ENCODE measurements at regions not wholly inside any gene's neighbourhood (a gene's known extent, or its start where the extent isn't known, plus 50 kb on each side); places are given as distances from the start of the nearest gene placed in this dataset.

DNA sequence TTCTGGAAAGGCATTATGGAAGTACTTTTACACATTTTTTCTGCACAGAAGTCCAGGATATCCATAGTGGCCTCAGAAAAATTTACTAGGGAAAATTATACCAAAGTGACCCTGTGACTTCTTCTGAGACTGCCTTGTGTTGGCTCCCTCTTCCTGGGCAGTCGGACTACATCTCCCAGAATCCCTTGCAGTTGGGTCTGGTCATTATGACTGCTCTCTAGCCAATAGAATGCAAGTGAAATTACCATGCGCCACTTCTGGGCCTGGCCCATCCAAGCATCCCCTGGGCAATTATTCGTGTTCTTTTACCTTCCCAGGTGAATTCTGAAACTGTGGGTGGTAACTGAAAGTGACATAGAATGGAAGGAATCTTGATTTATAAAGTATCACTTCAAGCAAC lies 430.9 kb downstream of the ACTR3B start:
- H3K9ac ChIP-seq (ENCODE audit: low read length): no peak overlapping the region
- H3K4me2 ChIP-seq (ENCODE audit: low read length): no peak overlapping the region
- DNase-seq (ENCODE audit: low read depth): no peak
- H3K27ac ChIP-seq (ENCODE audit: low read depth, low read length): no peak overlapping the region
- no peak overlapping the region for H3K4me3 Mint-ChIP-seq (ENCODE audit: unreplicated experiment)
- no peak overlapping the region for H3K4me3 ChIP-seq (ENCODE audit: insufficient read depth, low read depth, low read length)
- no peaks in the 10 kb centered on the region for H3K36me3 ChIP-seq (ENCODE audit: insufficient read depth, low read length)
- H3K9me3 ChIP-seq (ENCODE audit: insufficient read depth, low read depth, low read length): peaks cover 4% of the 10 kb centered on the region
- peaks cover 3% of the 10 kb centered on the region for H3K27me3 Mint-ChIP-seq (ENCODE audit: low read depth, unreplicated experiment)
- H3K27me3 ChIP-seq (ENCODE audit: insufficient read depth, low read length): no peaks in the 10 kb centered on the region
- no peaks in the 10 kb centered on the region for H3K4me1 ChIP-seq (ENCODE audit: insufficient read depth, low read length)
- H3K79me2 ChIP-seq (ENCODE audit: insufficient read depth, low read length): no peaks in the 10 kb centered on the region
- no peaks in the 10 kb centered on the region for H4K20me1 ChIP-seq (ENCODE audit: insufficient read depth, low read length)
- TF ChIP-seq, protein P1, sequence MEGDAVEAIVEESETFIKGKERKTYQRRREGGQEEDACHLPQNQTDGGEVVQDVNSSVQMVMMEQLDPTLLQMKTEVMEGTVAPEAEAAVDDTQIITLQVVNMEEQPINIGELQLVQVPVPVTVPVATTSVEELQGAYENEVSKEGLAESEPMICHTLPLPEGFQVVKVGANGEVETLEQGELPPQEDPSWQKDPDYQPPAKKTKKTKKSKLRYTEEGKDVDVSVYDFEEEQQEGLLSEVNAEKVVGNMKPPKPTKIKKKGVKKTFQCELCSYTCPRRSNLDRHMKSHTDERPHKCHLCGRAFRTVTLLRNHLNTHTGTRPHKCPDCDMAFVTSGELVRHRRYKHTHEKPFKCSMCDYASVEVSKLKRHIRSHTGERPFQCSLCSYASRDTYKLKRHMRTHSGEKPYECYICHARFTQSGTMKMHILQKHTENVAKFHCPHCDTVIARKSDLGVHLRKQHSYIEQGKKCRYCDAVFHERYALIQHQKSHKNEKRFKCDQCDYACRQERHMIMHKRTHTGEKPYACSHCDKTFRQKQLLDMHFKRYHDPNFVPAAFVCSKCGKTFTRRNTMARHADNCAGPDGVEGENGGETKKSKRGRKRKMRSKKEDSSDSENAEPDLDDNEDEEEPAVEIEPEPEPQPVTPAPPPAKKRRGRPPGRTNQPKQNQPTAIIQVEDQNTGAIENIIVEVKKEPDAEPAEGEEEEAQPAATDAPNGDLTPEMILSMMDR (IDR thresholded peaks at IDR 0.05; ENCODE audit: insufficient read depth, low read depth, low read length): no peak
- TF ChIP-seq EZH2 (IDR thresholded peaks at IDR 0.05; ENCODE audit: insufficient read depth, low read length): no peak
- H3K4me1 Mint-ChIP-seq (ENCODE audit: low read depth, unreplicated experiment): no peaks in the 10 kb centered on the region
- no peak overlapping the region for H2AFZ ChIP-seq (ENCODE audit: low read depth, low read length)
- H3K36me3 Mint-ChIP-seq (ENCODE audit: low read depth, unreplicated experiment): no peaks in the 10 kb centered on the region
- H3K9me3 Mint-ChIP-seq (ENCODE audit: unreplicated experiment): no peaks in the 10 kb centered on the region
- no peak overlapping the region for H3K27ac Mint-ChIP-seq (ENCODE audit: unreplicated experiment)
- no peak for FAIRE-seq

DNA sequence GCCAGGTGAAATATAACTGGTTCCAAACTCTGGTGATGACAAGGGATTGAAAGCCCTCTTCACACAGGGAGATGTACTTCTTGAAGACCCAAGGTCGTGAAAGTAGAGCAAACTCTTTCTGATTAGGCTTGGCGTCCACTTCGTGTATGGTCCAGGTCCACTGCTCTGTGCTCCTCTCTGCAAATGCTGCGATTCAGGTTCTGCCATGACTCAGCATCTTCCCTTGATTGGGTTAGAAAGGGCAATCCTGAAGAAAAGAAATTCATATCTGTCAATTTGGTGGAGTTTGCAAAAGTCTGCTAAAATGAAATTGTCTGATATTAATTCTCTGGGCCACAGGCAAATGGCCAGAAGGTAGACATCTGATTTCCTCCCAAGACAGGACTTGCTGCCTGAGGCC lies 431.4 kb downstream of the ACTR3B start:
- H3K4me2 ChIP-seq (ENCODE audit: low read length): no peak overlapping the region
- H3K36me3 ChIP-seq (ENCODE audit: insufficient read depth, low read length): no peaks in the 10 kb centered on the region
- no peak overlapping the region for H3K9ac ChIP-seq (ENCODE audit: low read length)
- Mint-ChIP-seq H3K36me3 (ENCODE audit: low read depth, unreplicated experiment) (no peaks in the 10 kb centered on the region), H3K4me3 (ENCODE audit: unreplicated experiment) (no peak overlapping the region), H3K27me3 (ENCODE audit: low read depth, unreplicated experiment) (peaks cover 3% of the 10 kb centered on the region), H3K9me3 (ENCODE audit: unreplicated experiment) (no peaks in the 10 kb centered on the region), H3K4me1 (ENCODE audit: low read depth, unreplicated experiment) (no peaks in the 10 kb centered on the region), H3K27ac (ENCODE audit: unreplicated experiment) (no peak overlapping the region)
- H3K79me2 ChIP-seq (ENCODE audit: insufficient read depth, low read length): no peaks in the 10 kb centered on the region
- no peak overlapping the region for H3K4me3 ChIP-seq (ENCODE audit: insufficient read depth, low read depth, low read length)
- TF ChIP-seq EZH2 (IDR thresholded peaks at IDR 0.05; ENCODE audit: insufficient read depth, low read length): no peak
- TF ChIP-seq, protein P1 (IDR thresholded peaks at IDR 0.05; ENCODE audit: insufficient read depth, low read depth, low read length): no peak
- no peaks in the 10 kb centered on the region for H3K27me3 ChIP-seq (ENCODE audit: insufficient read depth, low read length)
- H3K4me1 ChIP-seq (ENCODE audit: insufficient read depth, low read length): no peaks in the 10 kb centered on the region
- FAIRE-seq: no peak
- H2AFZ ChIP-seq (ENCODE audit: low read depth, low read length): no peak overlapping the region
- no peak overlapping the region for H3K27ac ChIP-seq (ENCODE audit: low read depth, low read length)
- no peak for DNase-seq (ENCODE audit: low read depth)
- H3K9me3 ChIP-seq (ENCODE audit: insufficient read depth, low read depth, low read length): peaks cover 4% of the 10 kb centered on the region
- no peaks in the 10 kb centered on the region for H4K20me1 ChIP-seq (ENCODE audit: insufficient read depth, low read length)

DNA sequence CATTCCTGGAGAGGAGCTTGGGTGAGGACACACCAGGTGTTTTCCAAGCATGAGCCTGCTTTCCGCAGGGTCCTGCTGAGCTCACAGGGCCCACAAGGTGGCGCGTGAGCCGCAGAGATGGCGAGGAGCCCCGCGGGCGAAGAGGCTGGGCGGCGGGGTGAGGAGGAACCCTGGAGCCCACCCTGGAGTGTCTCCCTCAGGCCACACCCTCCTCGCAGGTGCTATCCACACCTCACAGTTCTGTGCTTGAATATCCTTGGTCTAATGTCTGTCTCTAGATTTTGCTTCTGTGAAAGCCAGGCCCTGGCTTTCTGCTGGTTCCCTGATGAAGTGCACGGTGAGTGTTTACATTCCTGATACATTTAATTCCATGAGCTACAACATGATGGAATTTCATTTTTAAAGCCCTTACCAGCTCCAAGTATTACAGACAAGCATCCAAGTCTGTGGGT lies 433.6 kb downstream of the ACTR3B start:
- Histone ChIP-seq H3K9ac (ENCODE audit: low read length) (no peak overlapping the region), H3K9me3 (ENCODE audit: insufficient read depth, low read depth, low read length) (peaks cover 4% of the 10 kb centered on the region), H3K4me1 (ENCODE audit: insufficient read depth, low read length) (no peaks in the 10 kb centered on the region), H3K27me3 (ENCODE audit: insufficient read depth, low read length) (no peaks in the 10 kb centered on the region), H4K20me1 (ENCODE audit: insufficient read depth, low read length) (no peaks in the 10 kb centered on the region), H3K27ac (ENCODE audit: low read depth, low read length) (no peak overlapping the region), H2AFZ (ENCODE audit: low read depth, low read length) (no peak overlapping the region), H3K4me2 (ENCODE audit: low read length) (no peak overlapping the region), H3K79me2 (ENCODE audit: insufficient read depth, low read length) (no peaks in the 10 kb centered on the region), H3K36me3 (ENCODE audit: insufficient read depth, low read length) (no peaks in the 10 kb centered on the region), H3K4me3 (ENCODE audit: insufficient read depth, low read depth, low read length) (no peak overlapping the region)
- Mint-ChIP-seq H3K4me3 (ENCODE audit: unreplicated experiment) (no peak overlapping the region), H3K9me3 (ENCODE audit: unreplicated experiment) (no peaks in the 10 kb centered on the region), H3K27me3 (ENCODE audit: low read depth, unreplicated experiment) (peaks cover 3% of the 10 kb centered on the region), H3K4me1 (ENCODE audit: low read depth, unreplicated experiment) (no peaks in the 10 kb centered on the region), H3K27ac (ENCODE audit: unreplicated experiment) (no peak overlapping the region), H3K36me3 (ENCODE audit: low read depth, unreplicated experiment) (no peaks in the 10 kb centered on the region)
- TF ChIP-seq, protein P1 (IDR thresholded peaks at IDR 0.05; ENCODE audit: insufficient read depth, low read depth, low read length): no peak
- no peak for TF ChIP-seq EZH2 (IDR thresholded peaks at IDR 0.05; ENCODE audit: insufficient read depth, low read length)
- DNase-seq (ENCODE audit: low read depth) (no peak), FAIRE-seq (no peak)
